NCI-H1930 (cell line): ENCODE measurements at regions not wholly inside any gene's neighbourhood (a gene's known extent, or its start where the extent isn't known, plus 50 kb on each side); places are given as distances from the start of the nearest gene placed in this dataset.

Experiments
- DNase-seq, 2 experiments: peaks; one replicate each; lab custom pipeline; 2025; lab: John Stamatoyannopoulos, UW

- DNase-seq: no peak
These were observed 370.2 kb downstream of the MTRR start for GRCh38 chr5:8239198-8239597.

- DNase-seq: no peak
These were observed 370.7 kb downstream of the MTRR start for GRCh38 chr5:8239646-8240045.

- no peak for DNase-seq
These were observed 372.1 kb downstream of the MTRR start for GRCh38 chr5:8241076-8241475.

GRCh38 chr5:8241558-8241957, 372.6 kb downstream of the MTRR start:
- DNase-seq: no peak

GRCh38 chr5:8247049-8247899, 378.3 kb downstream of the MTRR start:
- no peak for DNase-seq

- DNase-seq: no peak
These were observed 384.4 kb downstream of the MTRR start for GRCh38 chr5:8253376-8253775.

- DNase-seq: no peak
These were observed 385.7 kb downstream of the MTRR start for GRCh38 chr5:8254674-8255073.

GRCh38 chr5:8258801-8259200, 389.9 kb downstream of the MTRR start:
- DNase-seq: no peak

GRCh38 chr5:8270246-8270645, 401.3 kb downstream of the MTRR start:
- DNase-seq: no peak

- no peak for DNase-seq
These were observed 411.9 kb downstream of the MTRR start for GRCh38 chr5:8280711-8281363.

GRCh38 chr5:8288334-8288733, 419.4 kb downstream of the MTRR start:
- DNase-seq: no peak

- no peak for DNase-seq
These were observed 420.1 kb downstream of the MTRR start for GRCh38 chr5:8288897-8289516.

- DNase-seq: no peak
These were observed 420.8 kb downstream of the MTRR start for GRCh38 chr5:8289779-8290178.

- DNase-seq: no peak
These were observed 421.8 kb downstream of the MTRR start for GRCh38 chr5:8290721-8291120.

- no peak for DNase-seq
These were observed 422.7 kb downstream of the MTRR start for GRCh38 chr5:8291641-8292040.

GRCh38 chr5:8295141-8295540, 426.2 kb downstream of the MTRR start:
- no peak for DNase-seq

- no peak for DNase-seq
These were observed 430.8 kb downstream of the MTRR start for GRCh38 chr5:8299716-8300115.

GRCh38 chr5:8304341-8304740, 435.4 kb downstream of the MTRR start:
- no peak for DNase-seq

- no peak for DNase-seq
These were observed 437.4 kb downstream of the MTRR start for GRCh38 chr5:8306288-8306896.

- DNase-seq: no peak
These were observed 446.0 kb downstream of the MTRR start for GRCh38 chr5:8314965-8315364.

GRCh38 chr5:8316608-8317280, 447.8 kb downstream of the MTRR start:
- no peak for DNase-seq

- no peak for DNase-seq
These were observed 448.4 kb downstream of the MTRR start for GRCh38 chr5:8317335-8317734.
